ENCODE measurements at regions not wholly inside any gene's neighbourhood (a gene's known extent, or its start where the extent isn't known, plus 50 kb on each side); places are given as distances from the start of the nearest gene placed in this dataset.
A peak's percentile ranks its signal among the peaks of the same experiment; 100 is the strongest.

- DNase-seq (ENCODE audit: missing footprints): no peak
- intact Hi-C loops (cut with DNase I): no loop called here
- ATAC-seq: no peak
Observed at GRCh38 chr7:41487229-41487940, 215.5 kb downstream of the INHBA start.

GRCh38 chr7:41481353-41481752, 221.5 kb downstream of the INHBA start:
- ATAC-seq: no peak
- intact Hi-C loops (cut with DNase I): no loop called here
- DNase-seq (ENCODE audit: missing footprints): no peak

GRCh38 chr7:41478187-41478586, 224.7 kb downstream of the INHBA start:
- ATAC-seq: no peak
- intact Hi-C loops (cut with DNase I): no loop called here

GRCh38 chr7:41476460-41476803, 226.5 kb downstream of the INHBA start:
- DNase-seq (ENCODE audit: missing footprints) (no peak), ATAC-seq (no peak)
- intact Hi-C loops (cut with DNase I): no loop called here

More at GRCh38 chr7:41478187-41478586, 224.7 kb downstream of the INHBA start:
- no peak for DNase-seq (ENCODE audit: missing footprints)

DNA sequence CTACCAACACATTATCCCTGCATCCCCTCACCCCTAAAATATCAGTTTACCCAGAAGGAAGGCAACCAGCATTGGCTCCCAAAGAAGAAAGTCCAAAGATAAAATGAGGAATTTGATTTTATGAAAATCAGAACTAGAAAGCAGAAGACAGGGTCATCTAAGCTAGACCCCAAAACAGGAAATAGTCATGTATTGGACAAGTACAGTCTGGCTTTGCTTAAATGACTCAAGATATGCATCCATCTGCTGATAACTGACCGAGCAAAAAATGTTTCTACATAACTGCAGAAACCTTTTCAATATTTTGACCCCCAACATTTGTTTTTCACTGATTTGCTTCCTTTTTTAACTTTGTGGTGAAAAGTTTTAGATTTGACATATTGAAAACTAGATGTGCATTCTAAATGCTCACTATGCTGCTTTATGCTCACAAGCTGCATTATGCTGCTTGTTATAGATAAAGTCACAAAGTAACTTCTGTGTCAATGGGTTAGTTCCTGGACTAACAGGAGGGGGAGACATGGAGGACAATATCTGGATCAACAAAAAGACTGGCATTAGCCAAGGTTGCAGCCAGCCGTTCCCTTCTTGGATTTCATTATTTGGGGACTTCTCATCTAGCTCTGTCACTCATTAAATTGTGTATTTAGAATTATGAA, 227.0 kb downstream of the INHBA start:
- no peak for ATAC-seq
- no peak for DNase-seq (ENCODE audit: missing footprints)
- intact Hi-C loops (cut with DNase I): no loop called here

GRCh38 chr7:41472427-41473125, 230.3 kb downstream of the INHBA start:
- intact Hi-C loops (cut with DNase I): no loop called here
- DNase-seq (ENCODE audit: missing footprints) (no peak), ATAC-seq (no peak)

DNA sequence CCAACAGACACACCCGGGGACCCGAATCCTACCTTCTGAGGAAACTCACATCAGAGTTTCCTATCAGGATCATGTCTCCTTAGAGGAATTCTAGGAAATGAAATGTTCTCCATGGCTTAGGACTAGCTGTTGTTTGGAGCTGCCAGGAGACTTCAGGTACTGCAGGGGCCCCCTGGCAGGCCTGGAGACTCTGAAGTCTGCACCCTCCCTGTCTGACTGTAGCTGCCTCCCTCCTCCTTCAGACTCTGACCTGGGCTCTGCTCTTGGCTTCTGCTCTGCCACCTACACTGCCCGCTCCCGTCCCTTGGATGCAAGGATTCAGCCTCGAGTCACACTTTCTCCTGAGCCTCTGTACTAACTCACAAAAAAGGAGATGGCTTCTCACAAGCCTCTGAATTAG, 232.8 kb downstream of the INHBA start:
- DNase-seq (ENCODE audit: missing footprints): no peak
- intact Hi-C loops (cut with DNase I): no loop called here
- no peak for ATAC-seq

DNA sequence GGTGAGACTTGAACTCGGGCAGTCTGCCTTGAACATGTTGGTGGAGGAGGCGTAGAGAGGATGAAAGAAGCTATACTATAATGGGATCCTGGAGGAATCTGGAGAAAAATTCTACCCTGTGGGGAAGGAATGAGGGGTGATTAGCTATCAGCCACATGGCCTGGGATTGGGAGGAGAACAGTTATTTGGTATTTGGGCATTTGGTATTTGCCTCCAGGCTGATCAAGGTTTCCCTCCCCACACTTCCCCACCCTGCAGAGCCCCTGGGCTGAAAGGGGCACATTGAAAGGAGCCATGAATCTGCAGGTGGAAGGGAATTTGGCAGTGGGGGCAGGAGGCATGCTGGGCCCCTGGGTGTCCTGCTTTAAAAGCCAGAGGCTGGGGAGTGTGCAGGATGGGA, 235.3 kb downstream of the INHBA start:
- ATAC-seq (no peak), DNase-seq (ENCODE audit: missing footprints) (no peak)
- intact Hi-C loops (cut with DNase I): no loop called here

DNA sequence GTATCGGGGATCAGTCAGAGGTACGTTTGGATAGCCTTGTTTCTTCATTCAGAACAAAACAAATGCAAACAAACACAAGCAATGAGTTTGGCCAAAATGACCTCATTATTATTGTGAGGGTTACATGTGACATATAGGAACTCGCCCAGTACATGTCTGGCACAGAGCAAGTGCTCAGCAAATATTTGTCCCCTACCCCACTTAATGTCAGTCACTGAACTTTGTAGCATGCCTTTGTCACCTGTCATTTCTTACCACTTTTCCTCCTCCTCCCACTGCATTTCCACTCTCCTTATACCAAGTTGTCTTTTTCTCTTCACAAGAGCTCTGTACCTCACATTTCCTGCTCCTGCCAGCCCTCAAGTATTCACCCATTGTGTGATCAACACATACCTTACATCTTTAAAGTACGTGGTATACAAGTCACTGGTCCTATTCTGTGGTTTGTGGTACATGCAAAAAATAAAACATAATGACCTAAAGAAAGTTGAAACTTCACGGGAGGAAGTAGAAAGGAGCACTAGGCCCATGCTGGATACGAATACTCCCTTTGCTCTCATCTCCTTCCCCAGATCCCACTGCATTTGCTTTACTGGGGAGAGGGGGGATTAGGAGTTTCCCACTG, 236.0 kb downstream of the INHBA start:
- intact Hi-C loops (cut with DNase I): no loop called here
- no peak for ATAC-seq
- DNase-seq (ENCODE audit: missing footprints): no peak

GRCh38 chr7:41465571-41465970, 237.3 kb downstream of the INHBA start:
- DNase-seq (ENCODE audit: missing footprints) (no peak), ATAC-seq (no peak)
- intact Hi-C loops (cut with DNase I): no loop called here

GRCh38 chr7:41463770-41464470, 239.0 kb downstream of the INHBA start:
- intact Hi-C loops (cut with DNase I): no loop called here
- DNase-seq (ENCODE audit: missing footprints): no peak
- no peak for ATAC-seq

DNA sequence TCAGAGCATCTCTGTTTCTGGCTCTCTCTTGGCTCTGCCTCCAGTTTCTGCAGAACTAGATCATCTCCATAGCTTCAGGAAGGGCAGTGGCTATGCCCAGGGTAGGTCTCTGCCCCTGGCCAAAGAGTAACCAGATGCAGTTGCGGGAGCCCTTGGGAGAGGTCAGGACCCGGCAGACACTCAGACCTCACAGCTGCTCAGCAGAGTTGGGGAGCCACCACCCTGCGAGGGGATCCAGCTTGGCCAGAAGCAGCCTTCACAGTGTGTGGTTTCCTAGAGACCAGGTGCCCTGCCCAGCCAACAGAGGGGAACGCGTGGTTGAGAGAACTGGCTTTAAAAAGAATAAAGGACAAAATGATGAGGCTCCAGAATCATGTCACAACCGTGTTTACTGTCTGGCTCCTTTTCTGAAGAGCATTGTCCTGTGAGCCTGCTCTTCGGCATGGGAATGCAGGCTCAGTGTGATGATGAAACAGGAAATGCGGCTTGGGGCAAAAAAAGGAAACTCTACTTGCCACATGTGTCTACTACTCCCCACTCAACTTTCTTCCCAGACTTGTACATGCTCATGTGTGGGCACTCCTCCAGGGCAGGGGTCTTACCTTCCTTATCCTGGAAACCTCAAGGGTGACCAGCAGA, 243.1 kb downstream of the INHBA start:
- intact Hi-C loops (cut with DNase I): no loop called here
- DNase-seq (ENCODE audit: missing footprints) (no peak), ATAC-seq (no peak)

- intact Hi-C loops (cut with DNase I): no loop called here
- ATAC-seq: no peak
- no peak for DNase-seq (ENCODE audit: missing footprints)
Observed at GRCh38 chr7:41459183-41459582, 243.7 kb downstream of the INHBA start.

DNA sequence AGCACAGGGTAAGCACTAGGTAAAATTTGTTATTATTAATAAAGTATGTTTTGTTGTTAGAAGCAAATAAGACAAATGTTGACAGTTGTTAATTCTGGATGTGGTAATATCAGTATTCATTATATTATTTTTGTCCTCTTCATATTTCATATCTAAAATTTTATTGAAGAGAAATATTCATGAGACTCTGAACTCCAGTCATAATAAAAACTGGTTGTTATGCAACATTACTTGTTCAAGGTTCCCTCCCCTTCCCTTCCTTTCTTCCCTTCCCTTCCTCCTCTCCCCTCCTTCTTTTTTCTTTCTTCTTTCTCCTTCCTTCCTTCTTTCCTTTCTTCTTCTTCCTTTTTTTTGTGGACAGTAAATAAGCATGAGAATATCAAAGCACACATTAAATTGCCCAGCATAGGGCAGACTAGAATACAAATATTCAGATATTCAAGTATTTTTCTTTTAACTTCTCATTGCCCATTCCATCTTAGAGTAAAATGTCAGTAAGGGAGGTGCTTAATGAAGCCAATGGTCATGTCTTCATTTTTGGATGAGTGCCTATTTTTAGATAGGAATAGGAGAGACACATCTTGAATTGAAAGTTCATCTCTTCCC, 245.0 kb downstream of the INHBA start:
- ATAC-seq (no peak), DNase-seq (ENCODE audit: missing footprints) (no peak)
- intact Hi-C loops (cut with DNase I): no loop called here

DNA sequence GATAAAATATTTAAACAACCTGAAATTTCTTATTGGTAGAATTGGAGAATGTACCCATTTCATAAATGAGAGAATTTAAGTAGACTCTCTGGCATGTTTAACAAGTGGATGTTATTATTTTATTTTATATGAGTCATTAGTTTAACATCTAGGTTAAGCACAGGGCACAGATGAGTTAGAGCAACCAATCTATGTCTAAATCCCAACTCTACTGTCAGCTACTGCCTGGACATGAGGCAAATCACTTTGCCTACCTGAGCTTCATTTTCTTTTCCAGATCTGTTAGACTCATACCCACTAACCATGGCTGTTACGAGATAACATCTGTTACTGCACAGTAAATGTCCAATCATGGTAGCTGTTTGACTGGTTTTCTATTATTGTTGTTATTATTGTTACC, 251.1 kb downstream of the INHBA start:
- intact Hi-C loops (cut with DNase I): no loop called here
- DNase-seq (ENCODE audit: missing footprints): no peak
- no peak for ATAC-seq

DNA sequence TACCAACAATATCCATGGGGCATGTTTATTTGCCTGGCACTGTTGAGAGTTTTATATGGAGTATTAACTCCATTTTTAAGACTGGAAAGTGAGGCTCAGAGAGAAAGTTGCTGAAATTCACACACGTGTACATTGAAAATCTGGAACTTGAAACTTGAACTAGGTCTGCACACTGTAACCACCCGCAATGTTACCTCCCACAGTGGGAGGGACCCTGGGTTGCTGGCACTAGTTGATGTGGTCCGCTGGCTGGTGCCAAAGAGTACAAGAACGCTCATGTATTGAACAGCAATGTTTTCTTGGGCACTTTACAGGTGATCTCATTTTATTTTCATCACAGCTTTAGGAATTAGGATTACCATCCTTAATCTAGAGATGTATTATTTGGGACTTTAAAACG, 253.2 kb downstream of the INHBA start:
- DNase-seq (ENCODE audit: missing footprints) (no peak), ATAC-seq (no peak)
- intact Hi-C loops (cut with DNase I): no loop called here

DNA sequence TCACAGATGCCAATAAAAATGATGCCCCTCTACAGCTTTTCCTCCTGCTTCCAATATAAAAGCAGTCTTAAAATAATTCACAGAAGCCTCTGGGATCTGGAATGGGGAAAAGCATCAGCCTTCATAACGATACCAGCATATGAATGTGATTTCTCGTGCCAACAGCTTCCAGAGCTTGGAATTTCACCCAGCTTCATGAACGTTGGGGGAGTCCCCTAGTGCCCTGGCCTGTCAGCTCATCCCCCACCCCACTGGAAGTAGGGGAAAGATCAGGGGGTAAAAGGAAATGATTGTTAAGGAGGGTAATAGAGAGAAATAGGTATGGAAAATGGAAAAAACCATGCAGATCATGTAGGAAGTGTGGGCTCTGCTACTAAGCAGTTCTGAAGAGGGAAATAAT, 253.6 kb downstream of the INHBA start:
- DNase-seq (ENCODE audit: missing footprints) (no peak), ATAC-seq (no peak)
- intact Hi-C loops (cut with DNase I): no loop called here

DNA sequence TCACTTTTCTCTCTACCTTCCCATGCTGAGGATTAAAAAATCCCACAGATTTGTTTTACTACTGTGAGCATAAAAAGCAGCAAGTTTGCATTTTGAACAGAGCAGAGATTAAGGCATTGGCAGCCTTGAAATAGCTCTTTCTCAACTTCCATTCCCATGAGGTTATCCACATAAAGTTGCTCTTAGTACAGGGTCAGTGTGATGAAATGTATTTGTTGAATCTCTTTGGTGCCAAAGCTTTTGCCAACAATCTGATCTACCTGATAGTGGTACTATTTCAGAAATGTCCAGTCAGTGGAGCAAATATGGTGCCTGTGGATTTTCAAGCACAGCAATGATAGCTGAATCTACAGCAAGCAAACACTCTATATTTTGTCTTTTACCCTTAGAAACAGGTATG, 254.8 kb downstream of the INHBA start:
- DNase-seq (ENCODE audit: missing footprints) (no peak), ATAC-seq (peak; percentile 90)
- intact Hi-C loops (cut with DNase I): no loop called here
